ENCODE measurements at regions not wholly inside any gene's neighbourhood (a gene's known extent, or its start where the extent isn't known, plus 50 kb on each side); places are given as distances from the start of the nearest gene placed in this dataset.

DNA sequence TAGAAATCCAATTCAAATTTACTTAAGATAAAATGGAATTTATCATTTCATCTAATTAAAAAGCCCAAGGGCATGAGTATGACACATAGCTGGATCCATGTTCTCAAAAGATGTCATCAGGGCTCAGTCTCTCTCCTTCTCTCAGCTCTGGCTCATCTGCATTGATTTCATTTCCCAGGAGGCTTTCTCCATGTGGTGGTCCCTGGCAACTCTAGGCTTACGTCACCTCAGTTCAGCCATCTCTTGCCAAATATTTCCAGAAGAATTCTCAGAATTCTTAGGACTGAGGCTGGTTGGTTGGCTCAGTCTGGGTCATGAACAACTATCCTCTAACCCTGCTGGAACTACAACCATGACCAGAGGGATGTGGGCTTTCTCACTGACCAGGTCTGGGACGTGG, 65.3 kb downstream of the FOS start:
- H3K9ac ChIP-seq (ENCODE audit: insufficient read depth in 1 of 2, low read depth in 2 of 2, low read length in 2 of 2) = no peak overlapping the region
- intact Hi-C loops (cut with micrococcal nuclease) = no loop called here
- WGBS (ENCODE audit: insufficient coverage, low coverage, missing lambda C conversion rate) = 46% methylated on average over 2 of the region's 2 CpGs
- no peaks in the 10 kb centered on the region for H3K27me3 ChIP-seq (ENCODE audit: control insufficient read depth in 2 of 2, insufficient read depth in 2 of 2, low read length in 2 of 2)
- no peaks in the 10 kb centered on the region for H3K79me2 ChIP-seq (ENCODE audit: control insufficient read depth, insufficient read depth, low read length)
- no TSS peak for BruUV-seq (replicated peaks)
- no peaks in the 10 kb centered on the region for H3K9me3 ChIP-seq (replicated peaks; ENCODE audit: control insufficient read depth, insufficient read depth, low read depth, low read length)
- H3K4me3 ChIP-seq = no peak overlapping the region
- FAIRE-seq (no peak), ATAC-seq (no peak), DNase-seq (ENCODE audit: extremely low read depth in 1 of 4, low spot score in 3 of 4) (no peak)
- in situ Hi-C loops (cut with MboI) = no loop called here
- no peaks in the 10 kb centered on the region for H3K36me3 ChIP-seq (ENCODE audit: control insufficient read depth, insufficient read depth, low read length)
- H4K20me1 ChIP-seq (replicated peaks; ENCODE audit: control insufficient read depth, insufficient read depth, low read length) = no peaks in the 10 kb centered on the region
- POLR2A ChIA-PET = interaction anchor here (0.6 kb wide), 1 partner anchor 148 kb away, joined by 3 read pairs; no protein-coding TSS in a partner anchor
- CTCF ChIA-PET (ENCODE audit: low intra/inter-chr PET ratio) = no interaction called here
- peaks cover 2 to 3% of the 10 kb centered on the region in 2 experiments; a peak in 3 of 5 replicates for H3K4me1 ChIP-seq (replicated peaks in 1 of 2; ENCODE audit: control insufficient read depth in 2 of 2, insufficient read depth in 2 of 2, low read length in 2 of 2)
- no peak overlapping the region for H3K27ac ChIP-seq (ENCODE audit: extremely low read depth, low read depth, low read length)
- H2AFZ ChIP-seq (ENCODE audit: low read depth, low read length) = no peak overlapping the region
- H3K4me2 ChIP-seq (ENCODE audit: insufficient read depth, low read length) = no peak overlapping the region
- no peaks in the 10 kb centered on the region for H3K9me1 ChIP-seq (ENCODE audit: control insufficient read depth, insufficient read depth, low read length)
- TF ChIP-seq, protein P1, sequence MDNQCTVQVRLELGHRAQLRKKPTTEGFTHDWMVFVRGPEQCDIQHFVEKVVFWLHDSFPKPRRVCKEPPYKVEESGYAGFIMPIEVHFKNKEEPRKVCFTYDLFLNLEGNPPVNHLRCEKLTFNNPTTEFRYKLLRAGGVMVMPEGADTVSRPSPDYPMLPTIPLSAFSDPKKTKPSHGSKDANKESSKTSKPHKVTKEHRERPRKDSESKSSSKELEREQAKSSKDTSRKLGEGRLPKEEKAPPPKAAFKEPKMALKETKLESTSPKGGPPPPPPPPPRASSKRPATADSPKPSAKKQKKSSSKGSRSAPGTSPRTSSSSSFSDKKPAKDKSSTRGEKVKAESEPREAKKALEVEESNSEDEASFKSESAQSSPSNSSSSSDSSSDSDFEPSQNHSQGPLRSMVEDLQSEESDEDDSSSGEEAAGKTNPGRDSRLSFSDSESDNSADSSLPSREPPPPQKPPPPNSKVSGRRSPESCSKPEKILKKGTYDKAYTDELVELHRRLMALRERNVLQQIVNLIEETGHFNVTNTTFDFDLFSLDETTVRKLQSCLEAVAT (IDR thresholded peaks at IDR 0.05) = no peak
- TF ChIP-seq, protein P2, sequence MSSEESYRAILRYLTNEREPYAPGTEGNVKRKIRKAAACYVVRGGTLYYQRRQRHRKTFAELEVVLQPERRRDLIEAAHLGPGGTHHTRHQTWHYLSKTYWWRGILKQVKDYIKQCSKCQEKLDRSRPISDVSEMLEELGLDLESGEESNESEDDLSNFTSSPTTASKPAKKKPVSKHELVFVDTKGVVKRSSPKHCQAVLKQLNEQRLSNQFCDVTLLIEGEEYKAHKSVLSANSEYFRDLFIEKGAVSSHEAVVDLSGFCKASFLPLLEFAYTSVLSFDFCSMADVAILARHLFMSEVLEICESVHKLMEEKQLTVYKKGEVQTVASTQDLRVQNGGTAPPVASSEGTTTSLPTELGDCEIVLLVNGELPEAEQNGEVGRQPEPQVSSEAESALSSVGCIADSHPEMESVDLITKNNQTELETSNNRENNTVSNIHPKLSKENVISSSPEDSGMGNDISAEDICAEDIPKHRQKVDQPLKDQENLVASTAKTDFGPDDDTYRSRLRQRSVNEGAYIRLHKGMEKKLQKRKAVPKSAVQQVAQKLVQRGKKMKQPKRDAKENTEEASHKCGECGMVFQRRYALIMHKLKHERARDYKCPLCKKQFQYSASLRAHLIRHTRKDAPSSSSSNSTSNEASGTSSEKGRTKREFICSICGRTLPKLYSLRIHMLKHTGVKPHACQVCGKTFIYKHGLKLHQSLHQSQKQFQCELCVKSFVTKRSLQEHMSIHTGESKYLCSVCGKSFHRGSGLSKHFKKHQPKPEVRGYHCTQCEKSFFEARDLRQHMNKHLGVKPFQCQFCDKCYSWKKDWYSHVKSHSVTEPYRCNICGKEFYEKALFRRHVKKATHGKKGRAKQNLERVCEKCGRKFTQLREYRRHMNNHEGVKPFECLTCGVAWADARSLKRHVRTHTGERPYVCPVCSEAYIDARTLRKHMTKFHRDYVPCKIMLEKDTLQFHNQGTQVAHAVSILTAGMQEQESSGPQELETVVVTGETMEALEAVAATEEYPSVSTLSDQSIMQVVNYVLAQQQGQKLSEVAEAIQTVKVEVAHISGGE (CRISPR knock-in tag; IDR thresholded peaks at IDR 0.05) = no peak
- TF ChIP-seq, protein P3, sequence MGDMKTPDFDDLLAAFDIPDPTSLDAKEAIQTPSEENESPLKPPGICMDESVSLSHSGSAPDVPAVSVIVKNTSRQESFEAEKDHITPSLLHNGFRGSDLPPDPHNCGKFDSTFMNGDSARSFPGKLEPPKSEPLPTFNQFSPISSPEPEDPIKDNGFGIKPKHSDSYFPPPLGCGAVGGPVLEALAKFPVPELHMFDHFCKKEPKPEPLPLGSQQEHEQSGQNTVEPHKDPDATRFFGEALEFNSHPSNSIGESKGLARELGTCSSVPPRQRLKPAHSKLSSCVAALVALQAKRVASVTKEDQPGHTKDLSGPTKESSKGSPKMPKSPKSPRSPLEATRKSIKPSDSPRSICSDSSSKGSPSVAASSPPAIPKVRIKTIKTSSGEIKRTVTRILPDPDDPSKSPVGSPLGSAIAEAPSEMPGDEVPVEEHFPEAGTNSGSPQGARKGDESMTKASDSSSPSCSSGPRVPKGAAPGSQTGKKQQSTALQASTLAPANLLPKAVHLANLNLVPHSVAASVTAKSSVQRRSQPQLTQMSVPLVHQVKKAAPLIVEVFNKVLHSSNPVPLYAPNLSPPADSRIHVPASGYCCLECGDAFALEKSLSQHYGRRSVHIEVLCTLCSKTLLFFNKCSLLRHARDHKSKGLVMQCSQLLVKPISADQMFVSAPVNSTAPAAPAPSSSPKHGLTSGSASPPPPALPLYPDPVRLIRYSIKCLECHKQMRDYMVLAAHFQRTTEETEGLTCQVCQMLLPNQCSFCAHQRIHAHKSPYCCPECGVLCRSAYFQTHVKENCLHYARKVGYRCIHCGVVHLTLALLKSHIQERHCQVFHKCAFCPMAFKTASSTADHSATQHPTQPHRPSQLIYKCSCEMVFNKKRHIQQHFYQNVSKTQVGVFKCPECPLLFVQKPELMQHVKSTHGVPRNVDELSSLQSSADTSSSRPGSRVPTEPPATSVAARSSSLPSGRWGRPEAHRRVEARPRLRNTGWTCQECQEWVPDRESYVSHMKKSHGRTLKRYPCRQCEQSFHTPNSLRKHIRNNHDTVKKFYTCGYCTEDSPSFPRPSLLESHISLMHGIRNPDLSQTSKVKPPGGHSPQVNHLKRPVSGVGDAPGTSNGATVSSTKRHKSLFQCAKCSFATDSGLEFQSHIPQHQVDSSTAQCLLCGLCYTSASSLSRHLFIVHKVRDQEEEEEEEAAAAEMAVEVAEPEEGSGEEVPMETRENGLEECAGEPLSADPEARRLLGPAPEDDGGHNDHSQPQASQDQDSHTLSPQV (IDR thresholded peaks at IDR 0.05) = no peak
- TF ChIP-seq, protein P4, sequence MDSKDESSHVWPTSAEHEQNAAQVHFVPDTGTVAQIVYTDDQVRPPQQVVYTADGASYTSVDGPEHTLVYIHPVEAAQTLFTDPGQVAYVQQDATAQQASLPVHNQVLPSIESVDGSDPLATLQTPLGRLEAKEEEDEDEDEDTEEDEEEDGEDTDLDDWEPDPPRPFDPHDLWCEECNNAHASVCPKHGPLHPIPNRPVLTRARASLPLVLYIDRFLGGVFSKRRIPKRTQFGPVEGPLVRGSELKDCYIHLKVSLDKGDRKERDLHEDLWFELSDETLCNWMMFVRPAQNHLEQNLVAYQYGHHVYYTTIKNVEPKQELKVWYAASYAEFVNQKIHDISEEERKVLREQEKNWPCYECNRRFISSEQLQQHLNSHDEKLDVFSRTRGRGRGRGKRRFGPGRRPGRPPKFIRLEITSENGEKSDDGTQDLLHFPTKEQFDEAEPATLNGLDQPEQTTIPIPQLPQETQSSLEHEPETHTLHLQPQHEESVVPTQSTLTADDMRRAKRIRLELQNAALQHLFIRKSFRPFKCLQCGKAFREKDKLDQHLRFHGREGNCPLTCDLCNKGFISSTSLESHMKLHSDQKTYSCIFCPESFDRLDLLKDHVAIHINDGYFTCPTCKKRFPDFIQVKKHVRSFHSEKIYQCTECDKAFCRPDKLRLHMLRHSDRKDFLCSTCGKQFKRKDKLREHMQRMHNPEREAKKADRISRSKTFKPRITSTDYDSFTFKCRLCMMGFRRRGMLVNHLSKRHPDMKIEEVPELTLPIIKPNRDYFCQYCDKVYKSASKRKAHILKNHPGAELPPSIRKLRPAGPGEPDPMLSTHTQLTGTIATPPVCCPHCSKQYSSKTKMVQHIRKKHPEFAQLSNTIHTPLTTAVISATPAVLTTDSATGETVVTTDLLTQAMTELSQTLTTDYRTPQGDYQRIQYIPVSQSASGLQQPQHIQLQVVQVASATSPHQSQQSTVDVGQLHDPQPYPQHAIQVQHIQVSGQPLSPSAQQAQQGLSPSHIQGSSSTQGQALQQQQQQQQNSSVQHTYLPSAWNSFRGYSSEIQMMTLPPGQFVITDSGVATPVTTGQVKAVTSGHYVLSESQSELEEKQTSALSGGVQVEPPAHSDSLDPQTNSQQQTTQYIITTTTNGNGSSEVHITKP (IDR thresholded peaks at IDR 0.05; ENCODE audit: partially characterized antibody) = no peak
- TF ChIP-seq, protein P5, sequence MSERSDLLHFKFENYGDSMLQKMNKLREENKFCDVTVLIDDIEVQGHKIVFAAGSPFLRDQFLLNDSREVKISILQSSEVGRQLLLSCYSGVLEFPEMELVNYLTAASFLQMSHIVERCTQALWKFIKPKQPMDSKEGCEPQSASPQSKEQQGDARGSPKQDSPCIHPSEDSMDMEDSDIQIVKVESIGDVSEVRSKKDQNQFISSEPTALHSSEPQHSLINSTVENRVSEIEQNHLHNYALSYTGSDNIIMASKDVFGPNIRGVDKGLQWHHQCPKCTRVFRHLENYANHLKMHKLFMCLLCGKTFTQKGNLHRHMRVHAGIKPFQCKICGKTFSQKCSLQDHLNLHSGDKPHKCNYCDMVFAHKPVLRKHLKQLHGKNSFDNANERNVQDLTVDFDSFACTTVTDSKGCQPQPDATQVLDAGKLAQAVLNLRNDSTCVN (CRISPR knock-in tag; IDR thresholded peaks at IDR 0.05) = no peak
- TF ChIP-seq MAFG (tag; conservative IDR thresholded peaks at IDR 0.05) = no peak
